Epithelial cell of esophagus (primary cell): ENCODE measurements at regions not wholly inside any gene's neighbourhood (a gene's known extent, or its start where the extent isn't known, plus 50 kb on each side); places are given as distances from the start of the nearest gene placed in this dataset.

Source experiments
- DNase-seq: peaks from one replicate; pipeline ENCODE4 v3.0.0; 2010; ENCODE audit warnings: low read depth
- H3K4me3 ChIP-seq: 2 replicates; pipeline ENCODE4 v1.5.1; 2011; ENCODE audit warnings: mild to moderate bottlenecking, low read length, control low read depth
- CTCF ChIP-seq: IDR thresholded peaks from 2 replicates; pipeline ENCODE4 v1.5.1; 2011; ENCODE audit warnings: low read depth, mild to moderate bottlenecking, low read length, control low read depth, inconsistent platforms; ENCODE audit not compliant: insufficient read depth; ENCODE audit errors: missing control alignments

- no peak for DNase-seq
- no peak for TF ChIP-seq CTCF
- H3K4me3 ChIP-seq: no peak overlapping the region
These were observed 77.4 kb upstream of the FRMD4A start for GRCh38 chr10:14408139-14408538.

- no peak overlapping the region for H3K4me3 ChIP-seq
- no peak for DNase-seq
- TF ChIP-seq CTCF: no peak
These were observed 76.8 kb upstream of the FRMD4A start for GRCh38 chr10:14407567-14407966.

DNA sequence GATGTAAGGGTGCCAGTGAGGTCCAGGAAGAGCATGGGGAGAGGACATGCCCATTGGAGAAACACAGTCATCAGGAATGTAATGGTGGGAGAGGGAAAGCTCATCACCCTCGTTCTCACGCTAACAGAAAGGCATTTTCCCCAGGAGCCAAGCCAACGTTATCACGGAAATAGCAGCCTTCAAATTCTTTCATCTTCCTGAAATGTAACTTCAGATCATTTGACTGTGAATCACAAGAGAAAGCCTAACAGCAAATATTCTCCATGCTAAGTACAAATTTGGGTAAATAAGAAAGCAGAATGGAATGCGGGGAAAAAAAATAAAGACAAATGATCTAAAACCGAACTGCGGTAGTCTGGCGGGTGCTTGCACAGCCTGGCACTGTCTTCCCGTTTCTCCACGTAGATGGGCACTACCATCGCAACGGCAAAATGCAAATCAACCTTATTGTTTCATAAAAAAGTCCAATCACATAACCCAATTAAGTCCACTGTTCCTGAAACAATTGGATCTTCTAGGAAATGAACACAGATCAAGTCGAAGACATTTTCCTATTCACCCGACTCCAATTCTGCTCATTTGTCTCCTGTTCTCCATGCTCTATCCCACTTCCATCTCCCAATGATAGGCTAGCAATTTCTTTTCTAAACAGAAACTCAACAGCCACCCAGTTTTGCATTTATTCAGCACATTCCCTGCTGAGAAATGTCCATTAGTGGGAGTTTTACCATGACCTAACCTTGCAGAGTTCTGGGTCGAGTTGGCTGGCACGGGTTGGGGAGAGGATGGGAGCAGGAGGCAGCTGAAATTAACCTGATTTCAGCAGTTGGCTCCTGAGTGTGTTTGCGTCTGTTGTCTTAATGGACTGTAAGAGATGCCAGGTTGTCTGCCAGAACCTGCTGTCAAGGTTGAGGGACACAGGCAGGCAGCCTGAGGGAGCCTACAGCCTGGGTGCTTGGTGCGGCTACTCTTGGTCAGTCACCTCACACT lies 74.6 kb upstream of the FRMD4A start:
- DNase-seq: peak; percentile 70
- no peak overlapping the region for H3K4me3 ChIP-seq
- no peak for TF ChIP-seq CTCF

DNA sequence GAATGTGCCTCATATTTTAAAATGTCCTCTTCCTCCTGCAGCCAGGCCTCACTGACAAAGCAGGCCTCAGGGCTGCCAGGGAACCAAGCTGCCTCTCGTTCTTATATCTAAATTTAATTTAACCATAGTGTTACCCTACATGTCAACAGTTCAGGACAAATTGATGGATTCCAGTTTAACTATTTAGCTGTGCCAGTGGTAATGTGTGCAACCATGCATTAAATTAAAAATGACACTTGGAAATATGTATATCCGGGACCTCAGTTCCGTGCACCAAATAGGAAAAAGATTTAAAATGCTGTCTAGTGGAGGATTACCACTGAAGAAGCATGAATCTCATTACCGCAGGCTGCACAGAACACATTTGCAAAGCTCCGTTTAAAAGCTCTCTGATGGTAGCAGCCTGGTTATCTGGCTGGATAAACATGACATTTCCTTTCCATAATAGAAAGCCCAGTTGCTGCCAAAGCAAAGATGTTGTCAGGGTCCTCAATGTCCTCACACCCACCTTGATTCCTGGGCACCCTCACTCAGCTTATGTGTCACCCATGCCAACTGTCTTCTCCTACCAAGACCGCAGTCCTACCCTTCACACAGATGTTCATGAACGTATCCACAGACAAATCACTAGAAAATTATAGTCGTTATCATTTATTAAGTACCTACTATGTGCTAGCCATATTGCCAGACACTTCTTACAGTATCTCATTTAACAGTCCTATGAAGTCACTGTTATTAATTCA lies 73.3 kb upstream of the FRMD4A start:
- DNase-seq: no peak
- no peak overlapping the region for H3K4me3 ChIP-seq
- TF ChIP-seq CTCF: no peak

- TF ChIP-seq CTCF: no peak
- DNase-seq: no peak
- H3K4me3 ChIP-seq: no peak overlapping the region
These were observed 72.6 kb upstream of the FRMD4A start for GRCh38 chr10:14403359-14403758.

GRCh38 chr10:14399641-14400040 lies 68.9 kb upstream of the FRMD4A start:
- no peak for TF ChIP-seq CTCF
- DNase-seq: no peak
- H3K4me3 ChIP-seq: no peak overlapping the region
